H1 (cell line): ENCODE measurements at regions not wholly inside any gene's neighbourhood (a gene's known extent, or its start where the extent isn't known, plus 50 kb on each side); places are given as distances from the start of the nearest gene placed in this dataset.

Experiments used
- CTCF ChIA-PET: fragments of 300-600 bp; sonication (Branson Sonifier 250); formaldehyde crosslinking; loops from one replicate; lab custom pipeline; 2021; ENCODE audit not compliant: partially characterized antibody; lab: Charles Lee
- POLR2A ChIA-PET: fragments of 300-600 bp; sonication (Branson Sonifier 250); formaldehyde crosslinking; loops from one replicate; lab custom pipeline; 2021; ENCODE audit warnings: inconsistent platforms; ENCODE audit not compliant: partially characterized antibody; lab: Charles Lee
- DNase-seq, 2 experiments: peaks; one replicate each; pipeline versions ENCODE4 v3.0.0 to v3.0.0-alpha.2; 2010 to 2022; ENCODE audit warnings: low spot score in 2 of 2, low read depth in 1 of 2, mixed read lengths in 1 of 2
- FAIRE-seq: peaks from 2 replicates; lab custom pipeline; 2011; peaks lifted over from hg19 to GRCh38; lab: Jason Lieb, UNC
- H2AFZ ChIP-seq: 2 replicates; pipeline ENCODE4 v1.8.1; 2012; ENCODE audit warnings: low read length, inconsistent platforms
- H2AK5ac ChIP-seq: 2 replicates; pipeline ENCODE4 v1.6.1; 2013; ENCODE audit warnings: low read depth, low read length
- H2BK120ac ChIP-seq: replicated peaks from 2 replicates; pipeline ENCODE3; 2013; ENCODE audit warnings: low read depth, low read length, inconsistent platforms
- H2BK12ac ChIP-seq: 2 replicates; pipeline ENCODE4 v1.6.1; 2013; ENCODE audit warnings: low read depth, low read length
- H2BK15ac ChIP-seq: 2 replicates; pipeline ENCODE4 v1.6.1; 2013; ENCODE audit warnings: low read length
- H2BK20ac ChIP-seq: 2 replicates; pipeline ENCODE4 v1.6.1; 2013; ENCODE audit warnings: low read length
- H2BK5ac ChIP-seq: 2 replicates; pipeline ENCODE4 v1.6.1; 2013; ENCODE audit warnings: low read depth, low read length
- H3K14ac ChIP-seq: 2 replicates; pipeline ENCODE4 v1.6.1; 2013; ENCODE audit warnings: inconsistent platforms; ENCODE audit not compliant: insufficient read length
- H3K18ac ChIP-seq: 2 replicates; pipeline ENCODE4 v1.6.1; 2013; ENCODE audit warnings: low read length; ENCODE audit errors: extremely low read depth
- H3K23ac ChIP-seq: 2 replicates; pipeline ENCODE4 v1.6.1; 2013; ENCODE audit warnings: inconsistent platforms; ENCODE audit not compliant: insufficient read length
- H3K23me2 ChIP-seq: 2 replicates; pipeline ENCODE4 v1.6.1; 2013; ENCODE audit warnings: low read depth, low read length
- H3K27ac ChIP-seq: 2 replicates; pipeline ENCODE4 v1.6.1; 2011; ENCODE audit warnings: low read depth, low read length, inconsistent platforms
- H3K27me3 ChIP-seq, 4 experiments: replicated peaks in 1 of 4; 1 replicate in 1 of 4; 2 replicates in 3 of 4; pipeline versions ENCODE4 v1.6.1 to v1.8.1; 2011 to 2013; ENCODE audit warnings: low read length in 3 of 4, mild to moderate bottlenecking in 3 of 4, inconsistent platforms in 2 of 4, mixed read lengths in 2 of 4, moderate library complexity in 1 of 4; ENCODE audit not compliant: control insufficient read depth in 3 of 4, insufficient read depth in 3 of 4; ENCODE audit errors: extremely low read depth in 1 of 4
- H3K36me3 ChIP-seq, 4 experiments: 2 replicates each; pipeline versions ENCODE4 v1.6.1 to v1.8.1; 2011 to 2013; ENCODE audit warnings: mild to moderate bottlenecking in 4 of 4, low read length in 3 of 4, moderate library complexity in 2 of 4, control low read depth in 1 of 4, inconsistent platforms in 1 of 4; ENCODE audit not compliant: insufficient read depth in 4 of 4, control insufficient read depth in 2 of 4
- H3K4ac ChIP-seq: replicated peaks from 2 replicates; pipeline ENCODE3; 2013; ENCODE audit warnings: low read length, low read depth, mixed read lengths, inconsistent platforms; ENCODE audit not compliant: insufficient read length
- H3K4me1 ChIP-seq, 4 experiments: replicated peaks in 1 of 4; 1 replicate in 1 of 4; 2 replicates in 3 of 4; pipeline versions ENCODE4 v1.6.1 to v1.8.1; 2011 to 2013; ENCODE audit warnings: low read length in 3 of 4, inconsistent platforms in 2 of 4, mixed read lengths in 1 of 4; ENCODE audit not compliant: insufficient read depth in 4 of 4, control insufficient read depth in 3 of 4
- H3K4me2 ChIP-seq, 2 experiments: 2 replicates each; pipeline versions ENCODE4 v1.6.1 to v1.8.1; 2011 to 2013; ENCODE audit warnings: low read depth in 2 of 2, low read length in 2 of 2, control low read depth in 1 of 2, inconsistent platforms in 1 of 2, mild to moderate bottlenecking in 1 of 2; ENCODE audit not compliant: insufficient read depth in 1 of 2
- H3K4me3 ChIP-seq, 4 experiments: fragments of 200-600, 300-600 bp in 1 of 4; sonication (generic), shearing (Covaris generic), sonication (Bioruptor Twin) in 1 of 4; 2 replicates each; pipeline versions ENCODE4 v1.5.1 to v1.8.1; 2011 to 2016; ENCODE audit warnings: low read length in 4 of 4, low read depth in 3 of 4, control low read depth in 2 of 4, inconsistent platforms in 2 of 4, mild to moderate bottlenecking in 2 of 4, mixed read lengths in 1 of 4, moderate library complexity in 1 of 4; ENCODE audit not compliant: insufficient read depth in 2 of 4; ENCODE audit errors: extremely low read depth in 1 of 4
- H3K56ac ChIP-seq: replicated peaks from 2 replicates; pipeline ENCODE3; 2013; ENCODE audit warnings: low read depth, mild to moderate bottlenecking, mixed read lengths, low read length, inconsistent platforms; ENCODE audit not compliant: insufficient read length
- H3K79me1 ChIP-seq: 2 replicates; pipeline ENCODE4 v1.6.1; 2013; ENCODE audit warnings: low read depth, low read length, control low read depth
- H3K79me2 ChIP-seq, 2 experiments: 2 replicates each; pipeline versions ENCODE4 v1.6.1 to v1.8.1; 2012 to 2013; ENCODE audit warnings: low read length in 2 of 2, mild to moderate bottlenecking in 2 of 2, inconsistent platforms in 1 of 2; ENCODE audit not compliant: insufficient read depth in 2 of 2, control insufficient read depth in 1 of 2
- H3K9ac ChIP-seq, 4 experiments: replicated peaks in 1 of 4; 1 replicate in 1 of 4; 2 replicates in 3 of 4; pipeline versions ENCODE4 v1.6.1 to v1.8.1; 2011 to 2013; ENCODE audit warnings: low read depth in 3 of 4, low read length in 3 of 4, control low read depth in 2 of 4, mild to moderate bottlenecking in 2 of 4, moderate library complexity in 2 of 4, inconsistent platforms in 1 of 4; ENCODE audit errors: extremely low read depth in 1 of 4
- H3K9me3 ChIP-seq, 2 experiments: 2 replicates each; pipeline versions ENCODE4 v1.6.1 to v1.8.1; 2012 to 2013; ENCODE audit warnings: mild to moderate bottlenecking in 2 of 2, moderate library complexity in 2 of 2, control low read depth in 1 of 2, inconsistent platforms in 1 of 2, low read depth in 1 of 2, low read length in 1 of 2, mixed read lengths in 1 of 2; ENCODE audit not compliant: insufficient read depth in 2 of 2
- H4K20me1 ChIP-seq, 2 experiments: replicated peaks in 1 of 2; 2 replicates each; pipeline versions ENCODE3 to v1.8.1; 2011 to 2013; ENCODE audit warnings: inconsistent platforms in 2 of 2, low read length in 2 of 2, mild to moderate bottlenecking in 1 of 2; ENCODE audit not compliant: insufficient read depth in 2 of 2, control insufficient read depth in 1 of 2
- H4K5ac ChIP-seq: 2 replicates; pipeline ENCODE4 v1.6.1; 2013; ENCODE audit warnings: low read length, low read depth, mixed read lengths, inconsistent platforms; ENCODE audit not compliant: insufficient read length
- H4K8ac ChIP-seq: 2 replicates; pipeline ENCODE4 v1.8.0; 2013; ENCODE audit warnings: mild to moderate bottlenecking, moderate library complexity, low read length, inconsistent platforms; ENCODE audit not compliant: insufficient read depth; ENCODE audit errors: extremely low read depth
- H4K91ac ChIP-seq: replicated peaks from 2 replicates; pipeline ENCODE3; 2013; ENCODE audit warnings: low read length, mixed read lengths, inconsistent platforms; ENCODE audit not compliant: insufficient read length
- EGR1 ChIP-seq: IDR thresholded peaks from 2 replicates; pipeline ENCODE4 v1.6.1; 2011; ENCODE audit warnings: low read depth, low read length, borderline replicate concordance
- JUN ChIP-seq: IDR thresholded peaks from 2 replicates; pipeline ENCODE4 v1.6.1; 2011; ENCODE audit warnings: low read depth, mild to moderate bottlenecking, improper control_type of control experiment, low read length
- RFX5 ChIP-seq: IDR thresholded peaks from 2 replicates; pipeline ENCODE4 v1.6.1; 2011; ENCODE audit warnings: low read depth, low read length, improper control_type of control experiment, borderline replicate concordance
- SIRT6 ChIP-seq: IDR thresholded peaks from one replicate; pipeline ENCODE4 v1.7.1; 2012; ENCODE audit warnings: low read length, inconsistent platforms
- WGBS, 2 experiments: shearing (Covaris generic) in 1 of 2; methylation state at CpG; one replicate each; pipeline versions ENCODE4 v1.1.6 to v1.1.7; 2013 to 2015; ENCODE audit warnings: low lambda C conversion rate in 2 of 2, mixed read lengths in 2 of 2, inconsistent platforms in 1 of 2, low coverage in 1 of 2, missing lambda C conversion rate in 1 of 2; ENCODE audit not compliant: insufficient replicate concordance in 2 of 2, insufficient coverage in 1 of 2, insufficient read length in 1 of 2; ENCODE audit errors: extremely low coverage in 1 of 2, missing lambda C conversion rate in 1 of 2; 5-methylcytosine and 5-hydroxymethylcytosine counted together

- Histone ChIP-seq H2BK15ac (no peak overlapping the region), H3K4me1 (peaks cover 3 to 21% (median 14%) of the 10 kb centered on the region in 4 experiments), H4K5ac (no peak overlapping the region), H4K8ac (no peak overlapping the region), H3K4me2 (peak overlapping the region in 1 of 2 experiments; percentile 27; a peak in 1 of 4 replicates), H3K27ac (no peak overlapping the region), H3K4me3 (no peak overlapping the region), H3K4ac (no peak overlapping the region), H2AK5ac (no peak overlapping the region), H3K23ac (no peak overlapping the region), H2BK20ac (no peak overlapping the region), H3K18ac (no peak overlapping the region), H2BK120ac (no peak overlapping the region), H3K27me3 (no peaks in the 10 kb centered on the region), H2BK5ac (no peak overlapping the region), H3K36me3 (peaks cover 0 to 1% (median 0%) of the 10 kb centered on the region in 4 experiments; a peak in 1 of 8 replicates), H3K14ac (no peak overlapping the region), H3K56ac (no peak overlapping the region), H3K9me3 (peaks cover 2 to 8% of the 10 kb centered on the region in 2 experiments; a peak in 2 of 4 replicates), H3K79me2 (peaks cover 0 to 74% of the 10 kb centered on the region in 2 experiments; a peak in 2 of 4 replicates), H4K91ac (no peak overlapping the region), H2AFZ (no peak overlapping the region), H3K9ac (no peak overlapping the region), H4K20me1 (peaks cover 0 to 2% of the 10 kb centered on the region in 2 experiments), H2BK12ac (no peak overlapping the region), H3K23me2 (no peaks in the 10 kb centered on the region), H3K79me1 (no peaks in the 10 kb centered on the region)
- FAIRE-seq (no peak), DNase-seq (no peak)
- POLR2A ChIA-PET, result interaction anchor here (2.2 kb wide), 1 partner anchor 12 kb away, joined by 9 read pairs; no protein-coding TSS in a partner anchor
- CTCF ChIA-PET, result interaction anchor here (0.9 to 10.7 kb wide), 7 partner anchors 14 to 281 kb away, joined by 3 to 102 read pairs (median 4); no protein-coding TSS in a partner anchor
- WGBS, 2 experiments, result 76% methylated on average over 3 of the region's 3 CpGs; no CpG with 5 or more reads in 1 of the 2 experiments
- TF ChIP-seq SIRT6, result no peak
- TF ChIP-seq EGR1, result no peak
- no peak for TF ChIP-seq JUN
- TF ChIP-seq RFX5, result no peak
These were observed 73.1 kb upstream of the DST start for GRCh38 chr6:56715741-56716140.
